SH-SY5Y (cell line): ENCODE measurements at regions not wholly inside any gene's neighbourhood (a gene's known extent, or its start where the extent isn't known, plus 50 kb on each side); places are given as distances from the start of the nearest gene placed in this dataset.

Experiments used
- GATA2 ChIP-seq: IDR thresholded peaks from 2 replicates; pipeline ENCODE4 v1.6.1; 2011; ENCODE audit warnings: mild to moderate bottlenecking, low read depth, low read length
- GATA3 ChIP-seq: IDR thresholded peaks from 2 replicates; pipeline ENCODE4 v1.6.1; 2011; ENCODE audit warnings: low read depth, mild to moderate bottlenecking, low read length, moderate library complexity

DNA sequence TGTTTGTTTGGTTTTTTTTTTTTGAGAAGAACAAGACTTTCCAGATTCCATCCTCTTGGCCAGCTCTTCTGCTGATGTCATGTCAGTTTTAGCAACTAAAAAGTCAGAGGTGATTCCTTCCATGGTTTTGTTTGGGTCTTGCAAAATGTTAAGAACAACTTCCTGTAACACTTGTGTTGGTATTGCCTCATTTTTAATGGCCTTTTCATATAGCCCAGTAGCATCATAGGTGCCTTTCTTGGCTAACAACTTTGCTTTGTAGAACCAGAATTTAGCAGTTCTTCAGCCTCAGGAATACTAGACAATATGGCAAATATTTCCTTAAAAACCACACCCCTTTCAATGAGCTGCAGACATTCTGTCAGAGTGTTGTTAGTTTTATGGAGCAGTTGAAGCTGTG lies 99.5 kb upstream of the SIRPG start:
- TF ChIP-seq GATA2 (no peak), GATA3 (no peak)
